ENCODE measurements at regions not wholly inside any gene's neighbourhood (a gene's known extent, or its start where the extent isn't known, plus 50 kb on each side); places are given as distances from the start of the nearest gene placed in this dataset.

- H3K27me3 Mint-ChIP-seq (ENCODE audit: insufficient read depth, low read depth), result peaks cover 14% of the 10 kb centered on the region
- no peak overlapping the region for H3K9ac ChIP-seq
- no peaks in the 10 kb centered on the region for H3K36me3 Mint-ChIP-seq
- H3K27ac ChIP-seq, result no peak overlapping the region
- H3K4me1 Mint-ChIP-seq, result peaks cover 35% of the 10 kb centered on the region
- H3K36me3 ChIP-seq, result no peaks in the 10 kb centered on the region
- H3K9me3 Mint-ChIP-seq, result no peaks in the 10 kb centered on the region
- no peak overlapping the region for H3K4me3 Mint-ChIP-seq
- no peak overlapping the region for H3K27ac Mint-ChIP-seq
- DNase-seq (ENCODE audit: low spot score), result no peak
- H3F3A ChIP-seq (ENCODE audit: low read depth), result peaks cover 3% of the 10 kb centered on the region
- H2AFZ ChIP-seq (replicated peaks), result no peak overlapping the region
- no peaks in the 10 kb centered on the region for H3K9me3 ChIP-seq (ENCODE audit: low read depth)
- TF ChIP-seq CTCF (IDR thresholded peaks at IDR 0.05) (no peak), EZH2phosphoT487 (IDR thresholded peaks at IDR 0.05) (no peak), EZH2 (IDR thresholded peaks at IDR 0.05) (no peak)
- H4K20me1 ChIP-seq (ENCODE audit: low read depth), result no peaks in the 10 kb centered on the region
- H3K27me3 ChIP-seq, result no peaks in the 10 kb centered on the region
- H3K4me3 ChIP-seq, result no peak overlapping the region
- H3K4me2 ChIP-seq, result no peak overlapping the region
- H3K79me2 ChIP-seq (ENCODE audit: low read depth), result no peaks in the 10 kb centered on the region
- peaks cover 11% of the 10 kb centered on the region for H3K4me1 ChIP-seq
Measured at GRCh38 chr11:134847083-134847715, 435.2 kb upstream of the B3GAT1 start.

DNA sequence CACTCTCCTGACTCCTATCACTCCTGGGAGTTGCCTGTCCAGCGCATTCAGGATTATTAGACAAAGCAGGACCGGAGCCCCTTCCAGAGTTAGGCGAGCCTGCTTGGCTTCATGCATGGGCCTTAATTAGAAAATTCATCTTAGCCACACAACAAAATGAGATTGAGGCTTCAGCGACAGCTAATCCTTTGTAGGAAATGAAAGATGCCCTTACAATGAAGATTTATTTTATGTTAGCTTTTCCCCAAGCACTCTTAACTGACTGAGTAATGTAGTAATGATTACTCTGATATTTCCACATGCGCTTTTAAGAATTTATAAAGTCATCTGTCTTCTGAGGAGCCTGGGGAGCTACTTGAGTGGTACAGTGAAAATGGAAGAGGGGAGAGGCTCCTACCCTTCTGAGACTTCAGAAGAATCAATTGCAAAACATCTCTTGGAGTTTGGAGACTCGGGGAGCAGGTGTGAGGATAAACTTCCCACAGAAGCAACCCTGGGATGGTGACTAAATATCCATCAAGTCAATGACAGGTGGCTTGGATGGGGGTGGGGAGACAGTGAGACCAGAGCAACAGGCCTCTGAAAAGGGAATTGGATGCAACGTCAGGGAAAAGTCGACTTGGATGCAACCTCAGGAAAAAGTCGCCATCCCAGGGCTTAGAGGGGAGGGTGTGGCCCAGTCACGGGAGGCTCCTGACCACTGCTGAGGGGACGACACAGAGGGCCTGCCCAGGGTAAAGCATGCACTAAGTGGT, 434.5 kb upstream of the B3GAT1 start:
- Histone ChIP-seq H3K4me2 (no peak overlapping the region), H3K4me1 (peaks cover 11% of the 10 kb centered on the region), H3K9me3 (ENCODE audit: low read depth) (no peaks in the 10 kb centered on the region), H3K36me3 (no peaks in the 10 kb centered on the region), H2AFZ (replicated peaks) (no peak overlapping the region), H3K79me2 (ENCODE audit: low read depth) (no peaks in the 10 kb centered on the region), H3K9ac (no peak overlapping the region), H3K4me3 (no peak overlapping the region), H3K27ac (no peak overlapping the region), H3F3A (ENCODE audit: low read depth) (peaks cover 3% of the 10 kb centered on the region), H3K27me3 (no peaks in the 10 kb centered on the region), H4K20me1 (ENCODE audit: low read depth) (no peaks in the 10 kb centered on the region)
- no peak for DNase-seq (ENCODE audit: low spot score)
- H3K4me1 Mint-ChIP-seq, result peaks cover 35% of the 10 kb centered on the region
- no peaks in the 10 kb centered on the region for H3K36me3 Mint-ChIP-seq
- no peak for TF ChIP-seq EZH2 (IDR thresholded peaks at IDR 0.05)
- no peak for TF ChIP-seq EZH2phosphoT487 (IDR thresholded peaks at IDR 0.05)
- TF ChIP-seq CTCF (IDR thresholded peaks at IDR 0.05), result no peak
- H3K27me3 Mint-ChIP-seq (ENCODE audit: insufficient read depth, low read depth), result peaks cover 20% of the 10 kb centered on the region
- no peaks in the 10 kb centered on the region for H3K9me3 Mint-ChIP-seq
- H3K27ac Mint-ChIP-seq, result peak overlapping the region; percentile 7
- no peak overlapping the region for H3K4me3 Mint-ChIP-seq

- peaks cover 20% of the 10 kb centered on the region for H3K27me3 Mint-ChIP-seq (ENCODE audit: insufficient read depth, low read depth)
- H3K4me1 Mint-ChIP-seq, result peaks cover 38% of the 10 kb centered on the region
- H3K9ac ChIP-seq, result no peak overlapping the region
- no peaks in the 10 kb centered on the region for H4K20me1 ChIP-seq (ENCODE audit: low read depth)
- no peaks in the 10 kb centered on the region for H3K9me3 Mint-ChIP-seq
- H3K4me3 ChIP-seq, result no peak overlapping the region
- DNase-seq (ENCODE audit: low spot score), result no peak
- no peaks in the 10 kb centered on the region for H3K27me3 ChIP-seq
- no peak overlapping the region for H3K4me3 Mint-ChIP-seq
- no peaks in the 10 kb centered on the region for H3K9me3 ChIP-seq (ENCODE audit: low read depth)
- H3K27ac Mint-ChIP-seq, result no peak overlapping the region
- H3K79me2 ChIP-seq (ENCODE audit: low read depth), result no peaks in the 10 kb centered on the region
- H2AFZ ChIP-seq (replicated peaks), result no peak overlapping the region
- no peak overlapping the region for H3K4me2 ChIP-seq
- H3K36me3 ChIP-seq, result no peaks in the 10 kb centered on the region
- H3F3A ChIP-seq (ENCODE audit: low read depth), result no peaks in the 10 kb centered on the region
- no peak overlapping the region for H3K27ac ChIP-seq
- H3K36me3 Mint-ChIP-seq, result no peaks in the 10 kb centered on the region
- TF ChIP-seq CTCF (IDR thresholded peaks at IDR 0.05) (no peak), EZH2phosphoT487 (IDR thresholded peaks at IDR 0.05) (no peak), EZH2 (IDR thresholded peaks at IDR 0.05) (no peak)
- H3K4me1 ChIP-seq, result peaks cover 4% of the 10 kb centered on the region
Measured at GRCh38 chr11:134845474-134846327, 433.7 kb upstream of the B3GAT1 start.
